K562 (cell line): ENCODE measurements at regions not wholly inside any gene's neighbourhood (a gene's known extent, or its start where the extent isn't known, plus 50 kb on each side); places are given as distances from the start of the nearest gene placed in this dataset.

Experiments
- BACH1 ChIP-seq: fragments of 200-800 bp; sonication (Bioruptor generic); IDR thresholded peaks from 2 replicates; pipeline ENCODE4 v1.6.1; 2016; ENCODE audit warnings: missing genetic modification characterization, missing compliant biosample characterization
- CTCF ChIP-seq, 3 experiments: IDR thresholded peaks in 2 of 3; conservative IDR thresholded peaks in 1 of 3; 2 replicates each; pipeline ENCODE4 v1.5.1; 2011 to 2012; ENCODE audit warnings: low read length in 3 of 3, mild to moderate bottlenecking in 3 of 3, control low read depth in 2 of 3, improper control_type of control experiment in 1 of 3, inconsistent platforms in 1 of 3, low read depth in 1 of 3, mixed read lengths in 1 of 3, moderate library complexity in 1 of 3; ENCODE audit not compliant: insufficient read depth in 2 of 3
- ELF1 ChIP-seq: fragments of 200-800 bp; sonication (Bioruptor generic); IDR thresholded peaks from 2 replicates; pipeline ENCODE4 v1.6.1; 2016; ENCODE audit warnings: missing genetic modification characterization, missing compliant biosample characterization
- ERF ChIP-seq: fragments of 450-650 bp; formaldehyde crosslinking; IDR thresholded peaks from 2 replicates; pipeline ENCODE4 v1.4.0; 2020; ENCODE audit warnings: mild to moderate bottlenecking, mixed read lengths
- EZH2 ChIP-seq: IDR thresholded peaks from 2 replicates; pipeline ENCODE4 v1.6.1; 2012; ENCODE audit warnings: low read depth, mild to moderate bottlenecking, inconsistent platforms, low read length, borderline replicate concordance
- HIVEP1 ChIP-seq: fragments of 250-450 bp; sonication (Bioruptor Pico); IDR thresholded peaks from 2 replicates; pipeline ENCODE4 v1.4.0; 2020; ENCODE audit warnings: mild to moderate bottlenecking
- IRF9 ChIP-seq: fragments of 450-650 bp; IDR thresholded peaks from 2 replicates; pipeline ENCODE4 v1.6.1; 2016; ENCODE audit warnings: missing biosample characterization, missing genetic modification characterization
- KLF1 ChIP-seq: fragments of 450-650 bp; IDR thresholded peaks from 2 replicates; pipeline ENCODE4 v1.6.1; 2016; ENCODE audit warnings: missing genetic modification characterization, missing compliant biosample characterization
- MXI1 ChIP-seq: IDR thresholded peaks from 2 replicates; pipeline ENCODE4 v1.6.1; 2011; ENCODE audit warnings: low read depth, mild to moderate bottlenecking, improper control_type of control experiment, low read length
- POLR2A ChIP-seq: fragments of 450-650 bp; conservative IDR thresholded peaks from 2 replicates; pipeline ENCODE4 v1.6.1; 2016
- RUNX1 ChIP-seq: sonication (generic); IDR thresholded peaks from 2 replicates; pipeline ENCODE4 v1.6.1; 2016; ENCODE audit warnings: antibody characterized with exemption, low read depth
- TAF1 ChIP-seq: IDR thresholded peaks from 2 replicates; pipeline ENCODE4 v1.6.1; 2011; ENCODE audit warnings: mild to moderate bottlenecking, low read length, moderate library complexity; ENCODE audit not compliant: insufficient read depth, control insufficient read depth, severe bottlenecking; ENCODE audit errors: extremely low read depth

GRCh38 chr6:3535033-3535775 lies 78.4 kb upstream of the SLC22A23 start:
- TF ChIP-seq ELF1 (tag) (no peak), EZH2 (no peak), RUNX1 (no peak), IRF9 (tag) (no peak), HIVEP1 (CRISPR knock-in tag) (no peak), KLF1 (tag) (no peak), CTCF (IDR thresholded peaks at IDR 0.05 in 2 of 3, conservative IDR thresholded peaks at IDR 0.05 in 1 of 3; ENCODE audit: insufficient read depth in 2 of 3, low read depth in 1 of 3, low read length in 3 of 3) (no peak), ERF (CRISPR knock-in tag) (no peak), MXI1 (no peak), BACH1 (no peak), POLR2A (no peak), TAF1 (no peak)
